Right lobe of liver (tissue), 4 donors: ENCODE measurements at regions not wholly inside any gene's neighbourhood (a gene's known extent, or its start where the extent isn't known, plus 50 kb on each side); places are given as distances from the start of the nearest gene placed in this dataset.

Experiments used
- CTCF ChIP-seq, 4 donors: fragments of 200-600 bp in 3 of 4; fragments of 450-650 bp in 1 of 4; IDR thresholded peaks; one replicate each; pipeline versions ENCODE4 v1.5.1 to v1.8.0; 2016 to 2022; ENCODE audit warnings: antibody characterized with exemption in 4 of 4, mild to moderate bottlenecking in 2 of 4
- POLR2A ChIP-seq: fragments of 450-650 bp; IDR thresholded peaks from one replicate; pipeline ENCODE4 v1.6.1; 2017; ENCODE audit warnings: antibody characterized with exemption, mild to moderate bottlenecking
- donor health status: DM: no; HTN: no; CAD: no.
- donor health status: DM: no; HTN: no; CAD: no.
- donor health status: DM: no; HTN: yes; CAD: no.

- TF ChIP-seq CTCF (IDR thresholded peaks at IDR 0.05) (no peak), POLR2A (no peak)
Observed at GRCh38 chr2:187838690-187839089, 284.5 kb upstream of the TFPI start.
